ENCODE measurements at regions not wholly inside any gene's neighbourhood (a gene's known extent, or its start where the extent isn't known, plus 50 kb on each side); places are given as distances from the start of the nearest gene placed in this dataset.

DNA sequence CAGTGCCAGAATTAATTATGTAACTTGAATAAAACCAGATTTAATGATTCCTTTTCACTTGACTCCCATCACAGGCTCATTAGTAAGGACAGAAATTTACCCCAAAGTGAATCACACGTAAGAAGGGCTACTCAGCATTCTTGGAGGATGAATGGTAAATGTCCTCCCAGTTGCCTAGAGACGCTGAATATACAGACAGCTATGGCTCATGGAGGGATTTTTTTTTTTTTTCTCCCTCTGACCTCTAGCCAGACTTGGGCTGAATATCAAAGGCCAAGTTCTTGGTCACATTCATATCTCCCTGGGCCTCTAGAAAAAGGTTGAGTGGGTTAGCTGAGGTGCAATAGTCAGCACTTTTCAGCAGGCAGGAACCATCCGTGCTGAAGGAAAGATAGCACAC is 77.5 kb downstream of the PHLDA1 start (continued):
- TF ChIP-seq CBX2 (IDR thresholded peaks at IDR 0.05; ENCODE audit: insufficient read depth, low read length, poor library complexity, severe bottlenecking): no peak
- TF ChIP-seq, protein P1, sequence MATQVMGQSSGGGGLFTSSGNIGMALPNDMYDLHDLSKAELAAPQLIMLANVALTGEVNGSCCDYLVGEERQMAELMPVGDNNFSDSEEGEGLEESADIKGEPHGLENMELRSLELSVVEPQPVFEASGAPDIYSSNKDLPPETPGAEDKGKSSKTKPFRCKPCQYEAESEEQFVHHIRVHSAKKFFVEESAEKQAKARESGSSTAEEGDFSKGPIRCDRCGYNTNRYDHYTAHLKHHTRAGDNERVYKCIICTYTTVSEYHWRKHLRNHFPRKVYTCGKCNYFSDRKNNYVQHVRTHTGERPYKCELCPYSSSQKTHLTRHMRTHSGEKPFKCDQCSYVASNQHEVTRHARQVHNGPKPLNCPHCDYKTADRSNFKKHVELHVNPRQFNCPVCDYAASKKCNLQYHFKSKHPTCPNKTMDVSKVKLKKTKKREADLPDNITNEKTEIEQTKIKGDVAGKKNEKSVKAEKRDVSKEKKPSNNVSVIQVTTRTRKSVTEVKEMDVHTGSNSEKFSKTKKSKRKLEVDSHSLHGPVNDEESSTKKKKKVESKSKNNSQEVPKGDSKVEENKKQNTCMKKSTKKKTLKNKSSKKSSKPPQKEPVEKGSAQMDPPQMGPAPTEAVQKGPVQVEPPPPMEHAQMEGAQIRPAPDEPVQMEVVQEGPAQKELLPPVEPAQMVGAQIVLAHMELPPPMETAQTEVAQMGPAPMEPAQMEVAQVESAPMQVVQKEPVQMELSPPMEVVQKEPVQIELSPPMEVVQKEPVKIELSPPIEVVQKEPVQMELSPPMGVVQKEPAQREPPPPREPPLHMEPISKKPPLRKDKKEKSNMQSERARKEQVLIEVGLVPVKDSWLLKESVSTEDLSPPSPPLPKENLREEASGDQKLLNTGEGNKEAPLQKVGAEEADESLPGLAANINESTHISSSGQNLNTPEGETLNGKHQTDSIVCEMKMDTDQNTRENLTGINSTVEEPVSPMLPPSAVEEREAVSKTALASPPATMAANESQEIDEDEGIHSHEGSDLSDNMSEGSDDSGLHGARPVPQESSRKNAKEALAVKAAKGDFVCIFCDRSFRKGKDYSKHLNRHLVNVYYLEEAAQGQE (IDR thresholded peaks at IDR 0.05; ENCODE audit: borderline replicate concordance): no peak
- TF ChIP-seq, protein P1 (CRISPR knock-in tag; IDR thresholded peaks at IDR 0.05; ENCODE audit: low read depth): no peak
- no peak for TF ChIP-seq ARHGAP35 (IDR thresholded peaks at IDR 0.05; ENCODE audit: partially characterized antibody)
- TF ChIP-seq, protein P2, sequence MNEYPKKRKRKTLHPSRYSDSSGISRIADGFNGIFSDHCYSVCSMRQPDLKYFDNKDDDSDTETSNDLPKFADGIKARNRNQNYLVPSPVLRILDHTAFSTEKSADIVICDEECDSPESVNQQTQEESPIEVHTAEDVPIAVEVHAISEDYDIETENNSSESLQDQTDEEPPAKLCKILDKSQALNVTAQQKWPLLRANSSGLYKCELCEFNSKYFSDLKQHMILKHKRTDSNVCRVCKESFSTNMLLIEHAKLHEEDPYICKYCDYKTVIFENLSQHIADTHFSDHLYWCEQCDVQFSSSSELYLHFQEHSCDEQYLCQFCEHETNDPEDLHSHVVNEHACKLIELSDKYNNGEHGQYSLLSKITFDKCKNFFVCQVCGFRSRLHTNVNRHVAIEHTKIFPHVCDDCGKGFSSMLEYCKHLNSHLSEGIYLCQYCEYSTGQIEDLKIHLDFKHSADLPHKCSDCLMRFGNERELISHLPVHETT (CRISPR knock-in tag; conservative IDR thresholded peaks at IDR 0.05 in 1 of 2, IDR thresholded peaks at IDR 0.05 in 1 of 2): no peak
- no peak for TF ChIP-seq ELF1 (tag; IDR thresholded peaks at IDR 0.05)
- TF ChIP-seq MTA3 (IDR thresholded peaks at IDR 0.05; ENCODE audit: borderline replicate concordance): no peak
- no peak for TF ChIP-seq PTTG1 (tag; IDR thresholded peaks at IDR 0.05; ENCODE audit: low read depth)
- no peak for TF ChIP-seq IFI16 (CRISPR knock-in tag; IDR thresholded peaks at IDR 0.05)
- no peak for TF ChIP-seq ZNF212 (CRISPR knock-in tag; IDR thresholded peaks at IDR 0.05)
- TF ChIP-seq, protein P3, sequence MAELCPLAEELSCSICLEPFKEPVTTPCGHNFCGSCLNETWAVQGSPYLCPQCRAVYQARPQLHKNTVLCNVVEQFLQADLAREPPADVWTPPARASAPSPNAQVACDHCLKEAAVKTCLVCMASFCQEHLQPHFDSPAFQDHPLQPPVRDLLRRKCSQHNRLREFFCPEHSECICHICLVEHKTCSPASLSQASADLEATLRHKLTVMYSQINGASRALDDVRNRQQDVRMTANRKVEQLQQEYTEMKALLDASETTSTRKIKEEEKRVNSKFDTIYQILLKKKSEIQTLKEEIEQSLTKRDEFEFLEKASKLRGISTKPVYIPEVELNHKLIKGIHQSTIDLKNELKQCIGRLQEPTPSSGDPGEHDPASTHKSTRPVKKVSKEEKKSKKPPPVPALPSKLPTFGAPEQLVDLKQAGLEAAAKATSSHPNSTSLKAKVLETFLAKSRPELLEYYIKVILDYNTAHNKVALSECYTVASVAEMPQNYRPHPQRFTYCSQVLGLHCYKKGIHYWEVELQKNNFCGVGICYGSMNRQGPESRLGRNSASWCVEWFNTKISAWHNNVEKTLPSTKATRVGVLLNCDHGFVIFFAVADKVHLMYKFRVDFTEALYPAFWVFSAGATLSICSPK (IDR thresholded peaks at IDR 0.05; ENCODE audit: borderline replicate concordance): no peak
- TF ChIP-seq ZNF232 (CRISPR knock-in tag; IDR thresholded peaks at IDR 0.05): no peak
- TF ChIP-seq MYBL2 (IDR thresholded peaks at IDR 0.05; ENCODE audit: low read depth): no peak
- no peak for TF ChIP-seq MYBL2 (CRISPR knock-in tag; IDR thresholded peaks at IDR 0.05; ENCODE audit: borderline replicate concordance)
- no peak for TF ChIP-seq NFIC (IDR thresholded peaks at IDR 0.05)
- TF ChIP-seq HNRNPUL1 (IDR thresholded peaks at IDR 0.05; ENCODE audit: low read length): no peak
- TF ChIP-seq ZNF165 (CRISPR knock-in tag; IDR thresholded peaks at IDR 0.05; ENCODE audit: borderline replicate concordance): no peak
- no peak for TF ChIP-seq NCOR1 (IDR thresholded peaks at IDR 0.05)
- TF ChIP-seq TRIM24 (IDR thresholded peaks at IDR 0.05): no peak; a peak in 1 of 4 replicates
